Mucosa of descending colon (tissue), 3 donors: ENCODE measurements at regions not wholly inside any gene's neighbourhood (a gene's known extent, or its start where the extent isn't known, plus 50 kb on each side); places are given as distances from the start of the nearest gene placed in this dataset.

Source experiments
- ATAC-seq: fragments of 200-7000 bp; cut with Tn5 transposase; one replicate; pipeline ENCODE4 v1.9.1; 2020; ENCODE audit warnings: mild to moderate bottlenecking, moderate library complexity
- DNase-seq, 3 donors: peaks; one replicate each; pipeline ENCODE4 v3.0.0-alpha.2; 2020
- H3K36me3 ChIP-seq: fragments of 200-600 bp; one replicate; pipeline ENCODE4 v1.8.0; 2021; ENCODE audit warnings: low read depth, mild to moderate bottlenecking
- H3K4me1 ChIP-seq: fragments of 200-600 bp; one replicate; pipeline ENCODE4 v1.8.0; 2021; ENCODE audit warnings: low read depth, mild to moderate bottlenecking
- H3K4me3 ChIP-seq: fragments of 200-600 bp; one replicate; pipeline ENCODE4 v1.8.0; 2021; ENCODE audit warnings: mild to moderate bottlenecking
- H3K9me3 ChIP-seq: fragments of 200-600 bp; one replicate; pipeline ENCODE4 v1.8.0; 2021; ENCODE audit warnings: mild to moderate bottlenecking
- intact Hi-C, 2 donors: fragments of 100-400 bp; cut with DNase I in 1 of 2; cut with micrococcal nuclease in 1 of 2; formaldehyde crosslinking; loops; one replicate each; pipeline versions ENCODE4 v1.11.0 to v1.11.1; 2022; cut with DNase I, micrococcal nuclease
- TF ChIP-seq, protein P1 (sequence below): fragments of 200-600 bp; IDR thresholded peaks from one replicate; pipeline ENCODE4 v1.8.0; 2022; ENCODE audit warnings: antibody characterized with exemption, mild to moderate bottlenecking
- donor health status: DM: no; HTN: no; CAD: no; lungs with moderate emphysema.
- donor health status: DM: no; HTN: no; CAD: no.
- donor health status: DM: no; HTN: yes; CAD: no.

DNA sequence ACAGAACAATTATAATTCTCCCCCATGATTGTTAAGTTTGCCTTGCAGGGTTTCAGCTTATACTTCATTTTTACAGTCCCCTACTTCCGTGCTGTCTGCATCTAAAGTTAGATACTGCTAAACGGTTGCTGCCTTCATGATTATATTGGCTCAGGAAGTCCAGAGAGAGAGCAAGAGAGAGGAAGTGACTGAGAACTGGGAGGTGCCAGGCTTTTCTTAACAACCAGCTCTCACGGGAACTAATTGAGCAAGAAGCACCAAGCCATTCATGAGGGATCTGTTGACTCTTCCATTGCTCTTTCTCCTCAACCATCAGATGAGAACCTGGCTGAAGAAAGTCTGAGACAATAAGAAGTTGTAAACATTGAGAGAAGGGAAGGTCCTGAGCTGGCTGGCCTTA is 125.5 kb upstream of the SIX2 start:
- intact Hi-C loops, result no loop called here
- peak; percentile 81 for ATAC-seq

DNA sequence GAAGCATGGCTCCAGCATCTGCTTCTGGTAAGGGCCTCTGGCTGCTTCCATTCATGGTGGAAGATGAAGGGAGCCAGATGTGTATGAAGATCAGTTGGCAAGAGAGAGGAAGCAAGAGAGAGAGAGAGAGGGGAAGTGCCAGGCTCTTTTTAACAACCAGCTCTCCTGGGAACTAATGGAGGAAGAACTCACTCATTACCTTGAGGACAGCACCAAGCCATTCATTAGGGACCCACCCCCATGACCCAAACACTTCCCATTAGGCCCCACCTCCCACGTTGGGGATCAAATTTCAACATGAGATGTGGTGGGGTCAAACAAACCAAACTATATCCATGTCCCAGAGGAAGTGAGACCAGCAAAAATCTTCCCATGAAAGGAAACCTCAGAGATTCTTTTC is 124.8 kb upstream of the SIX2 start:
- ATAC-seq (no peak), DNase-seq (no peak)
- Histone ChIP-seq H3K4me1 (no peaks in the 10 kb centered on the region), H3K36me3 (no peaks in the 10 kb centered on the region), H3K9me3 (no peaks in the 10 kb centered on the region), H3K4me3 (no peak overlapping the region)
- intact Hi-C loops, result no loop called here
- TF ChIP-seq, protein P1, sequence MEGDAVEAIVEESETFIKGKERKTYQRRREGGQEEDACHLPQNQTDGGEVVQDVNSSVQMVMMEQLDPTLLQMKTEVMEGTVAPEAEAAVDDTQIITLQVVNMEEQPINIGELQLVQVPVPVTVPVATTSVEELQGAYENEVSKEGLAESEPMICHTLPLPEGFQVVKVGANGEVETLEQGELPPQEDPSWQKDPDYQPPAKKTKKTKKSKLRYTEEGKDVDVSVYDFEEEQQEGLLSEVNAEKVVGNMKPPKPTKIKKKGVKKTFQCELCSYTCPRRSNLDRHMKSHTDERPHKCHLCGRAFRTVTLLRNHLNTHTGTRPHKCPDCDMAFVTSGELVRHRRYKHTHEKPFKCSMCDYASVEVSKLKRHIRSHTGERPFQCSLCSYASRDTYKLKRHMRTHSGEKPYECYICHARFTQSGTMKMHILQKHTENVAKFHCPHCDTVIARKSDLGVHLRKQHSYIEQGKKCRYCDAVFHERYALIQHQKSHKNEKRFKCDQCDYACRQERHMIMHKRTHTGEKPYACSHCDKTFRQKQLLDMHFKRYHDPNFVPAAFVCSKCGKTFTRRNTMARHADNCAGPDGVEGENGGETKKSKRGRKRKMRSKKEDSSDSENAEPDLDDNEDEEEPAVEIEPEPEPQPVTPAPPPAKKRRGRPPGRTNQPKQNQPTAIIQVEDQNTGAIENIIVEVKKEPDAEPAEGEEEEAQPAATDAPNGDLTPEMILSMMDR, result no peak

More for the DNA sequence above, 125.5 kb upstream of the SIX2 start:
- DNase-seq, result peak in 1 of 3 donors; percentile 31
- Histone ChIP-seq H3K4me1 (no peaks in the 10 kb centered on the region), H3K4me3 (no peak overlapping the region), H3K9me3 (no peaks in the 10 kb centered on the region), H3K36me3 (no peaks in the 10 kb centered on the region)
- TF ChIP-seq, protein P1, result no peak

DNA sequence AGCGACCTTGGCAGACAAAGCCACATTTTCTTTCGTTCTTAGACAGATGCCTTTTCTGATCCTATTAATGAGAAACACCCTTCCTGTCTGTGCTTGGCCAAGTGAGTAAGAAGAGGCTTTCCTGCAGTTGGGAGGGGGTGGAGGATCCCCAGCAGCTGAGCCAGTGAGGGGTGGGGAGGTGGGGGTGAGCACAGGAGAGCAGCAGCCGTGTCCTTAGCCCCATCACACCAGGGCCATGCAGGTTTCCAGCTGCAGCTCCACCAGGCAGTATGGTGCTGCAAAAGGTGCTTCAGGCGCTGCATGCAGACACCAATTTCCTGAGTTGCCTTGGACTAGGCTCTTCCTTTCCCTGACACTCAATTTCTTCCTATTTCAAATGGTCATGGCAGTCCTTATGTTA is 123.3 kb upstream of the SIX2 start:
- H3K36me3 ChIP-seq, result no peaks in the 10 kb centered on the region
- DNase-seq (no peak), ATAC-seq (no peak)
- no peaks in the 10 kb centered on the region for H3K9me3 ChIP-seq
- intact Hi-C loops, result no loop called here
- TF ChIP-seq, protein P1, result no peak
- H3K4me1 ChIP-seq, result no peaks in the 10 kb centered on the region
- no peak overlapping the region for H3K4me3 ChIP-seq

DNA sequence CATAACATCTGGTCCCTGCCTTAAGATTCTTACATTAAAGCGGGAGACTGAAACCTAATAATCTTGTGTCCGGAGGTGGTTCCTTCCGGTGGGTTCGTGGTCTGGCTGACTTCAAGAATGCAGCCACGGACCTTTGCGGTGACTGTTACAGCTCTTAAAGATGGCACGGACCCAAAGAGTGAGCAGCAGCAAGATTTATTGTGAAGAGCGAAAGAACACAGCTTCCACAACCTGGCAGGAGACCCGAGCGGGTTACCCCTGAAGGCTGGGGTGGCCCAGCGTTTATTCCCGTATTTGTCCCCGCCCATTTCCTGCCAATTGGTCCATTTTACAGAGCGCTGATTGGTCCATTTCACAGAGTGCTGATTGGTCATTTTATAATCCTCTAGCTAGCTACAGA is 122.3 kb upstream of the SIX2 start:
- DNase-seq, result no peak
- Histone ChIP-seq H3K4me3 (no peak overlapping the region), H3K4me1 (no peaks in the 10 kb centered on the region), H3K36me3 (no peaks in the 10 kb centered on the region), H3K9me3 (no peaks in the 10 kb centered on the region)
- intact Hi-C loops, result no loop called here
- TF ChIP-seq, protein P1, result no peak
- ATAC-seq, result no peak

DNA sequence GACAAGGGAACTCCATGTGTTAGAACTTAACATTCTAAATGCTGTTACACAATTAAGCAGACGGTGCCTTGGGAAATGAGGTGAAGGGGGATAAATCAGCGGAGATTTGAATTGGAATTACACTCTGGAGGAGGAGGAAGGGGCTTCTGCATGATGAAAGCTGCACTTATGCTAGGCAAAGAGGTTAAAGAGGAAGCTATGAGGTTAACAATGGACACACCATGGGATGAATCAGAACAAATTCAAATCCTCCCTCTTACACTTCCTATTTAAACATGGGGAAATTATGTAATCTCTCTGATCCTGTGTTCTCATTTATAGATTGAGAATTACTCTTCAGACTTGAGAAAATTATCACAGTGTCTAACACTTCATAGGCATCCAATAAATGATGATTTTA is 121.5 kb upstream of the SIX2 start:
- Histone ChIP-seq H3K36me3 (no peaks in the 10 kb centered on the region), H3K4me3 (no peak overlapping the region), H3K4me1 (no peaks in the 10 kb centered on the region), H3K9me3 (no peaks in the 10 kb centered on the region)
- no peak for ATAC-seq
- DNase-seq, result no peak
- intact Hi-C loops, result no loop called here
- TF ChIP-seq, protein P1, result no peak

DNA sequence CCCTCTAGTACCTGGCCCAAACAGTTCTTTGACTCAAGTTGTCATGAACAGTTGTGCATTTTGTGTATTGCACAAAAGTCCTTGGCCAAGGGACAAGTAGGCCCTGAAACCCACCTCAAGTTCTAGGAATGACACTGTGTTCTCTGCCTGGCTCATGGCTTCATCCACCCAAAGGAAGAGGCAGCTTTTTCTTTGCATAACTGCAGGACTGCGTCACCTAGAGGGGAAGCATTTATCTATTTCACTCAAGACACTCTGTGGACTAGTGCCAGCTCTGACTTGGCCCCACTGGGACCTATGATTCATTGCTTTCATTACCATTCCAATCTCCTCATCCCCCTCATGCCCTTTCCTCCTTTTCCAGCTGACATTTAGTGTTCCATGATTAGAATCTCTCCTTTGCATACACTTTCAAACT is 119.3 kb upstream of the SIX2 start:
- Histone ChIP-seq H3K9me3 (no peaks in the 10 kb centered on the region), H3K4me1 (no peaks in the 10 kb centered on the region), H3K36me3 (no peaks in the 10 kb centered on the region), H3K4me3 (no peak overlapping the region)
- TF ChIP-seq, protein P1, result no peak
- intact Hi-C loops, result no loop called here
- no peak for ATAC-seq
- no peak for DNase-seq
